CD4-positive, alpha-beta T cell treated with Interleukin-1 beta for 1 hour (primary cell): ENCODE measurements at regions not wholly inside any gene's neighbourhood (a gene's known extent, or its start where the extent isn't known, plus 50 kb on each side); places are given as distances from the start of the nearest gene placed in this dataset.

Experiments used
- DNase-seq, 2 donors: peaks; one replicate each; pipeline ENCODE4 v3.0.0-alpha.2; 2020 to 2022

GRCh38 chr2:217517402-217517801, 485.4 kb downstream of the TNS1 start:
- DNase-seq, result no peak

GRCh38 chr2:217515615-217516309, 487.0 kb downstream of the TNS1 start:
- no peak for DNase-seq

- no peak for DNase-seq
Measured at GRCh38 chr2:217513258-217513657, 489.5 kb downstream of the TNS1 start.

GRCh38 chr2:217512728-217513127, 490.1 kb downstream of the TNS1 start:
- no peak for DNase-seq

- DNase-seq, result no peak
Measured at GRCh38 chr2:217512259-217512658, 490.5 kb downstream of the TNS1 start.

GRCh38 chr2:217511850-217512249, 490.9 kb downstream of the TNS1 start:
- DNase-seq, result no peak

GRCh38 chr2:217510771-217511291, 492.0 kb downstream of the TNS1 start:
- peak; percentile 15 to 40 for DNase-seq

- DNase-seq, result no peak
Measured at GRCh38 chr2:217505303-217505702, 497.5 kb downstream of the TNS1 start.

- no peak for DNase-seq
Measured at GRCh38 chr2:217501887-217502286, 500.9 kb downstream of the TNS1 start.

GRCh38 chr2:217497843-217498377, 504.9 kb downstream of the TNS1 start:
- DNase-seq, result no peak

- DNase-seq, result no peak
Measured at GRCh38 chr2:217494557-217494956, 508.2 kb downstream of the TNS1 start.

GRCh38 chr2:217491271-217491670, 511.5 kb downstream of the TNS1 start:
- no peak for DNase-seq

GRCh38 chr2:217489145-217489960, 513.4 kb downstream of the TNS1 start:
- DNase-seq, result no peak

- DNase-seq, result no peak
Measured at GRCh38 chr2:217484046-217484445, 518.7 kb downstream of the TNS1 start.

- no peak for DNase-seq
Measured at GRCh38 chr2:217482056-217482710, 520.6 kb downstream of the TNS1 start.

- no peak for DNase-seq
Measured at GRCh38 chr2:217481577-217481976, 521.2 kb downstream of the TNS1 start.

- no peak for DNase-seq
Measured at GRCh38 chr2:217479566-217479965, 523.2 kb downstream of the TNS1 start.

GRCh38 chr2:217478831-217479455, 523.9 kb downstream of the TNS1 start:
- DNase-seq, result no peak

GRCh38 chr2:217477583-217477982, 525.2 kb downstream of the TNS1 start:
- no peak for DNase-seq

GRCh38 chr2:217475791-217476190, 527.0 kb downstream of the TNS1 start:
- DNase-seq, result no peak

- no peak for DNase-seq
Measured at GRCh38 chr2:217475101-217475500, 527.7 kb downstream of the TNS1 start.

- DNase-seq, result no peak
Measured at GRCh38 chr2:217471319-217471718, 531.5 kb downstream of the TNS1 start.
